Vagina (tissue), 2 donors: ENCODE measurements at regions not wholly inside any gene's neighbourhood (a gene's known extent, or its start where the extent isn't known, plus 50 kb on each side); places are given as distances from the start of the nearest gene placed in this dataset.

Experiments
- CTCF ChIP-seq, 3 experiments: fragments of 450-650 bp in 2 of 3; fragments of 200-600 bp in 1 of 3; sonication (generic) in 1 of 3; IDR thresholded peaks; one replicate each; pipeline ENCODE4 v1.5.1; 2017 to 2019; ENCODE audit warnings: antibody characterized with exemption in 3 of 3, mild to moderate bottlenecking in 2 of 3, moderate library complexity in 2 of 3
- POLR2A ChIP-seq, 2 donors: fragments of 450-650 bp; IDR thresholded peaks; one replicate each; pipeline ENCODE4 v1.6.1; 2017; ENCODE audit warnings: antibody characterized with exemption in 2 of 2, mild to moderate bottlenecking in 2 of 2, moderate library complexity in 2 of 2
- POLR2AphosphoS5 ChIP-seq, 2 donors: sonication (generic); formaldehyde crosslinking; IDR thresholded peaks; one replicate each; pipeline ENCODE4 v1.9.0; 2017; ENCODE audit warnings: antibody characterized with exemption in 2 of 2, mild to moderate bottlenecking in 2 of 2, low read depth in 1 of 2; ENCODE audit not compliant: insufficient read depth in 1 of 2

GRCh38 chr1:99119188-99119587 lies 114.5 kb upstream of the PLPPR5 start:
- no peak for TF ChIP-seq CTCF (IDR thresholded peaks at IDR 0.05)
- TF ChIP-seq POLR2A (IDR thresholded peaks at IDR 0.05), result no peak
- TF ChIP-seq POLR2AphosphoS5 (IDR thresholded peaks at IDR 0.05; ENCODE audit: insufficient read depth in 1 of 2, low read depth in 1 of 2), result no peak
